HG03342 (cell line): ENCODE measurements at regions not wholly inside any gene's neighbourhood (a gene's known extent, or its start where the extent isn't known, plus 50 kb on each side); places are given as distances from the start of the nearest gene placed in this dataset.

Experiments
- ATAC-seq: cut with Tn5 transposase; IDR thresholded peaks from one replicate; pipeline ENCODE4 v1.9.1; 2021; ENCODE audit warnings: mild to moderate bottlenecking, moderate library complexity; ENCODE audit not compliant: unreplicated experiment

GRCh38 chr13:90084684-90085290 lies 1262.7 kb upstream of the MIR17HG start:
- no peak for ATAC-seq

- no peak for ATAC-seq
These were observed 1258.4 kb upstream of the MIR17HG start for GRCh38 chr13:90089051-90089450.

GRCh38 chr13:90091611-90092010 lies 1255.9 kb upstream of the MIR17HG start:
- ATAC-seq: no peak

- ATAC-seq: no peak
These were observed 1253.1 kb upstream of the MIR17HG start for GRCh38 chr13:90094357-90094756.

- ATAC-seq: no peak
These were observed 1248.9 kb upstream of the MIR17HG start for GRCh38 chr13:90098577-90098976.

GRCh38 chr13:90099847-90100246 lies 1247.6 kb upstream of the MIR17HG start:
- ATAC-seq: no peak

- no peak for ATAC-seq
These were observed 1244.2 kb upstream of the MIR17HG start for GRCh38 chr13:90103099-90103784.

GRCh38 chr13:90104764-90105163 lies 1242.7 kb upstream of the MIR17HG start:
- no peak for ATAC-seq

GRCh38 chr13:90105276-90105675 lies 1242.2 kb upstream of the MIR17HG start:
- ATAC-seq: no peak

GRCh38 chr13:90105849-90106496 lies 1241.5 kb upstream of the MIR17HG start:
- no peak for ATAC-seq

- ATAC-seq: no peak
These were observed 1239.8 kb upstream of the MIR17HG start for GRCh38 chr13:90107661-90108060.

- ATAC-seq: no peak
These were observed 1238.9 kb upstream of the MIR17HG start for GRCh38 chr13:90108547-90108946.

GRCh38 chr13:90116121-90116520 lies 1231.4 kb upstream of the MIR17HG start:
- no peak for ATAC-seq

- ATAC-seq: no peak
These were observed 1228.9 kb upstream of the MIR17HG start for GRCh38 chr13:90118467-90119071.

GRCh38 chr13:90120026-90120425 lies 1227.5 kb upstream of the MIR17HG start:
- ATAC-seq: no peak

- no peak for ATAC-seq
These were observed 1225.7 kb upstream of the MIR17HG start for GRCh38 chr13:90121784-90122183.

GRCh38 chr13:90122531-90122930 lies 1225.0 kb upstream of the MIR17HG start:
- no peak for ATAC-seq

GRCh38 chr13:90135558-90135957 lies 1211.9 kb upstream of the MIR17HG start:
- no peak for ATAC-seq

- no peak for ATAC-seq
These were observed 1205.2 kb upstream of the MIR17HG start for GRCh38 chr13:90142251-90142650.

GRCh38 chr13:90154311-90154960 lies 1193.1 kb upstream of the MIR17HG start:
- no peak for ATAC-seq

- no peak for ATAC-seq
These were observed 1191.1 kb upstream of the MIR17HG start for GRCh38 chr13:90156390-90156789.
